HG03460 (cell line): ENCODE measurements at regions not wholly inside any gene's neighbourhood (a gene's known extent, or its start where the extent isn't known, plus 50 kb on each side); places are given as distances from the start of the nearest gene placed in this dataset.

ENCODE experiments used
- ATAC-seq: cut with Tn5 transposase; IDR thresholded peaks from one replicate; pipeline ENCODE4 v1.9.1; 2021; ENCODE audit not compliant: unreplicated experiment

DNA sequence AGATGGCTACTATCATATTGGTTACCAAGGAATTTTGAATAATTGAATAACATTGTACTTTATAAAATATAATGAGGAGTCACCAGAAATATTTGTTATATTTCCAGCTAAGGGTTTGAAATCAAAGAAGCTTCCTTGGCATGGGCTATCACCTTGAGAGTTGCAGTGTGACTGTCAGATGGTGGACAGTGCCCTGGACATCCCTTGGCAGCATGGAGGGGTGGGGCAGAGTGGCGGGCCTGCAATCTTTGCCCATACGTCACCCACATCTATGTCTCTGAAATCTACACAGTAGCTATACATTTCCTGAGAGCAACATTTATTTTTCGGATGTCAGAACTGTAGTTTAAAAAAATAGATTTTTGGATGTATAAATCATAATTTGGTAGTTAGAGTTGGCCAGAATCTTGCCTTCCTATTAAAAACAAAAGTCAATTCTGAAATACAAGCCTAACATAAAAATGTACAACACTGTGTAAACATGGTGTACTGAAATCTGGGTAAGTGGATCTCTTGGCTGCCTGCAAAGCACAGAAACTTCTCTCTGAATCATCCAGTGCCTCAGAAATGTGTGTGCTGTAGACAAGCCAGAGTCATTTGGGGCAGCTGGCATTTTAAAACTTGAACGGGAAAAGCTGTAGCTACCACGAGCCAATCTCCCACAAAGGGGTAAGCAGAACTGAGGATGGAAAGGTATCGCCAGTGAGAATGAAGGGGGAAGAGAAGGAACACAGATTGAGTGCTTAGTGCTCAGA lies 124.2 kb upstream of the ARHGAP28 start:
- ATAC-seq = no peak

DNA sequence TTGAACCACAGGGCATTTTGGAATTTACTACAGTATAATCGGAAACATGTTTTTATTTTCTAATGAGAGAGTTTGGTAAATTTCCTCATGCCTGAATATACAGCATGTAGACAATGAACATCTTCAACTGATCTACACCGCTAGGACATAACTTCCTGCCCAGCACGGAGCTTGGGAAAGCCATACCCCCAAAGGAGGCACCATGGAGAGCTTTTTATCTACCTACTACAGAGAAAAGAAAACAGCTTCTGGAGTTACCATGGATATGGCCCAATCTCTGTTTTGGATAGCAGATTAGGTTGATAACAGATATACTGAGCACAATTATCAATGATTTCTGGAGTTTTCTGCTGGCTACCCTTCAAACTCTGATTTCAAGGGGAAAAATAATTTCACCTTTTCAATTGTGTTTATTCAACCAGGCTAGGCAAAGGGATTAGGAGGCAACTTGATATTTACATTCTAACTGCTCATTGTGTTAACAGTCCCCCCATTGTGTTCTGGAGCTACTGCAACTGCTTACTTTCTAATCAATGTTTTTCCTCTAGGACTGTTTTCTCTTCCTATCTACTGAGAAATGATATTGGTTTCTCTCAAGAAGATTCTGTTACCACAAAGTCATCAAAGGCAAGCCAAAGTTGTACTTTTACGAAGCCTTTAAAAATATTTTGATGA lies 123.0 kb upstream of the ARHGAP28 start:
- no peak for ATAC-seq

DNA sequence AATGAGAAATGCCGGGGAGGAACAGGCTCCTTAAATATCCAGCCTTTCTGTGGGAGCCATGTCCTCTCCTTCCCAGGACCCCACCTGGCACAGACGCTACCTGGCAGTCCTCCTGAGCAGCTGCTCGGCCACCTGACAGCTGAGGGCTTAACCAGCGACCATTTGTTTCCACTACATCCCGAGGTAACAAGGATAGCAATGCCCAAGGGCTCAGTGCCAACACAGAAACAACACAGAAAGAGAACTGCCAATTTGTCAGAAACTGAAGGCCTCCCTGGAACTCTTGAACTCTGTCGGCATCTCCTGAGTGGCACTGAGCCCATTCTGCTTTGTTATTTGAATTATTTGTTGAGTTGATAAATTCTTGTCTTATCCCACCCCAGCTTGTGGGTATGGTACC lies 122.2 kb upstream of the ARHGAP28 start:
- ATAC-seq = no peak

DNA sequence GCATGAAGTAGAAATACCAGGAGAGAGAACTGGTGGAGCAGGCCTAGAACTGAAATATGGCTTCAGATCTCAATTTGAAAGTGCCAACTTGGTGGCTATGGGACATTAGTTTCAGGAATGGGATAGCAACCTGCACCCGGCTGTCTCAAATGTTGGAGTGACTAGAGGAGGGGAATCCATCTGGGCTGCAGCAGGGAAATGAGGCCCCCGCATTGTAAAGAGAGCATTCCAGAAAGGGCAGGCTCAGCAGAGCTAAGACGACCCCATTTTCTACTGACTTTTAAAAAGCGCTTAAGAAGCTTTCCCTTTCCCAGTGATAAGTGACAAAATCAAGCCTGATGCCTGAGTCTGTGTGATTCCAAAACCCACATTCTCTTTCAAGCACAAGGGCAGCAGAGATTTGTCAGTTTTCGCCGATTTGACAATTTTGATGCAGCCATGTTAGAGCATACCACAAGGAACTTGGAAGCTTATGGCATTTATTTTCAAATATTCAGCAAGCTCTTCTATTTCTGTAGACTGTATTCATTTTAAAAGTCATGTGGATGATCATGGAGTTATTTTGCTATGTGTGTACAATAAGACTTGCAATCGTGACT lies 119.8 kb upstream of the ARHGAP28 start:
- ATAC-seq = no peak

DNA sequence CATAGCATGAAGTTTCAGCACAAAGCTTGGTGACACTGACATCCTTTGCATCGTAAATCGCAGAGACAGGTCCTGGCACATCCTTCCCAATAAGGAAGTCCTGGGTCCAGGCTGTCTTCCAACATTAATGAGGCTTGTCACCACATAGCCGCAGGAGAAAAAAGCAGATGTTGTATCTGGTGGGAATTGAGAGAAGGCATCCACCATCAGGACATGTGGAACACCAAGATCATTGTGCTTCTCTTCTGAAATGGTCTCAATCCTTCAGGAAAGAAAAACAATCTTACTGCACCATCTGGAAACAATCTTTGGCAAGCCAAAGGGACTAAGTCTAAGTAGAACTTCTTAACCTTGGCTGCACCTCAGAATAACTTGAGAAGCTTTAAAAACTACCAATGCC lies 119.0 kb upstream of the ARHGAP28 start:
- ATAC-seq = no peak

DNA sequence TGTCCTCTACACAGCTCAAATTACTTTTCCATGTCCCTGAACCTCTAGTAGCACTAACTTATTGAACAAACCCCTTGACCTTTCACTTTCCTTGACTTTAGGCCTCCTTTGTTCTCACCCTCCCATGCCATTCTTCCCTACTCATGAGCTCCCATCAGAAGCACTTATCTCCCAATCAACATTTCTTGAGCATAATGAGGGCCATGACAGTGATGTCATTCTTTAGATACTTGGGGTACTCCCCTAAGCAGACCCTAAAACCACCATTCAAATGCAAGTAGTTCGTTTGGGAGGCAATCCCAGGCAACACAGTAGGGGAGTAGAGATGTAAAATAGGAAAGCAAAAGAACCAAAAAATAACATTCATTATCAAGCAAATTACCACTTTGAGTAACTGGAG lies 115.9 kb upstream of the ARHGAP28 start:
- no peak for ATAC-seq

DNA sequence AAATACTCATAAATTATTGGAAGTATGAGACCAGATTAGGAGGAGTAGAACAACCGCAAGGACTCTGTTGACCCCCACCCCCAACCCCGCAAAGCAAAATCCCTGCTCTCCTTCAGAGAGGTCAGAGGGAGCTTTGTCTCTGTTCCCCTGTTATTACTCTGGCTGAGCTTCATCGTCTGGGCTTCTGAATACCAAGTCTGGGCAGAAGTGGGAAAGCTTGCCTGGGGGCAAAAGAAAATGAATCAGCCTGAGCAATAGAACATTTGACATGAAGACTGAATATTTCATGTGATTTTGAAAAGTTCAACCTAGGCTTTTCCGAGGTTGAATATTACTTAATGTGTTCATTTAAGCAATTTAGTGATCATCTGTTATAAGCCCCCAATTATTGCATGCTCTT lies 114.6 kb upstream of the ARHGAP28 start:
- ATAC-seq = no peak

DNA sequence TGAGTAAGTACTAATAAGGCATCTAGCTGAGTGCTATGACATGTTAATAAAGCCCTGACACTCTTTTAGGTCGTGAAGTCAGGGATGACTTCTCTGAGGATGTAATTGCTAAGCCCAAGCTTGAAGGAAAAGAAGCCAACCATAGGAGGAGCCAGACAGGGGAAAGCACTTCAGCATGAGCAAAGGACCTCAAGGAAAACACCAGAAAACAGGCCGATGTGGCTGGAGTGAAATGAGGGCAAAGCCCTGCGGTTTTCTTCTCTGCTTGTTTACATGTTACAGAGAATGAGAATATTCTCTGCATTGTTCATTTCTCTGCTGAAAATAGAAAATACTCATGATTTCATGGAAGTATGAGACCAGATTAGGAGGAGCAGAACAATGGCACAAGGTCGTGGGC lies 112.5 kb upstream of the ARHGAP28 start:
- ATAC-seq = no peak

DNA sequence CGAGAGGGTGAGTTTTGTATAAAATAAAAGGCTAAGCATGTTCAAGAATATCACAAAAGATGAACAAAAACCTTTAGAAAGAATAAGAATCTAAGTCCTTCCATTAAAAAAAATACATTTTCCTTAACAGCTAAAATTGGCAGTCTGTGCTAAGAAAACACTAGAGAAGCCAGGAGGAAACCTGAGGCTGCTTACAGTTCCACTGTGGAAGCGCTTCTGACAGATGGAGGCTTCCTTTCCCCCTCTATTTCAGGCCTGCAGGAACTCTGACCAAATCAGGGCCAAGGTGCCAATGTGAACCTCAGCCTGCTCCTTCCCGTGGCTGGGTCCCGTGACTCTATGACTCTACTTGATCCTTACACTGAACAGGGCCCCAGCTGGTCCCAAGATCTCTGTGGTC lies 108.1 kb upstream of the ARHGAP28 start:
- no peak for ATAC-seq

DNA sequence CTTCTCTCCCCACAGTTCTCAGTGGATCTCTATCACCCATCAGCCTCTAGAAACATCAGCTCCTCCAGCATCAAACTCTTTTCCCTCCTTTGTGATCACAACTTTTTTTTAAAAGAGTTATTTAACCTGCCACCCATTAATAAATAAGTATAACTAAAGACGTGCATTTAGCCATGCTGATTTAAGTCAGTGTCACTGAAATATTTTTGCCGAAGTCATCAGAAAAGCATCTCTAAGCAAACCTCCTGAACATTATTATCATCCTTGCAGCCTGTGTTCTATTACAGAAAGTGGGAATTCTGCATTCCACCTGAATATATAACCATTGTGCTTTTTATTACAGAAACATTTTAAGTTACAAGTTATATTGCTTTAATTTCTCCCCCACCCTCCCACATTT lies 106.2 kb upstream of the ARHGAP28 start:
- no peak for ATAC-seq

DNA sequence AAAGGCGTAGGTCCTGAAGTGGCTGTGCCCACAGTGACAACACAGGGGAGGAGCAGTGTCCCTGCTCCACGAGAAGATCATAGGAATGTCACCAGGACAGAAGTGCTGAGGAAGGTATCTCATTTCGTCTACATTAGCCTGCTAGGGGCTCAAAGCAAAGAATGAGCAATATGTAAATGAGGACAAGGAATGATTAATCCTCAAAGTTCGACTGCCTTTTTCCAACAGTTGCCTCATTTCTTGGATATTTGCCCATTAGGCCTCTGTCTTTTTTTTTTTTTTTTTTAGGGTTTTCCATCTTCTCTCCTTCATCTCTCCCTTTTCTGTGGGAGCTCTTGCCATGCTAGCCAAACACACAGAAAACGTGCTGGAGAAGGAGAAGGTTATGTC lies 105.2 kb upstream of the ARHGAP28 start:
- no peak for ATAC-seq

DNA sequence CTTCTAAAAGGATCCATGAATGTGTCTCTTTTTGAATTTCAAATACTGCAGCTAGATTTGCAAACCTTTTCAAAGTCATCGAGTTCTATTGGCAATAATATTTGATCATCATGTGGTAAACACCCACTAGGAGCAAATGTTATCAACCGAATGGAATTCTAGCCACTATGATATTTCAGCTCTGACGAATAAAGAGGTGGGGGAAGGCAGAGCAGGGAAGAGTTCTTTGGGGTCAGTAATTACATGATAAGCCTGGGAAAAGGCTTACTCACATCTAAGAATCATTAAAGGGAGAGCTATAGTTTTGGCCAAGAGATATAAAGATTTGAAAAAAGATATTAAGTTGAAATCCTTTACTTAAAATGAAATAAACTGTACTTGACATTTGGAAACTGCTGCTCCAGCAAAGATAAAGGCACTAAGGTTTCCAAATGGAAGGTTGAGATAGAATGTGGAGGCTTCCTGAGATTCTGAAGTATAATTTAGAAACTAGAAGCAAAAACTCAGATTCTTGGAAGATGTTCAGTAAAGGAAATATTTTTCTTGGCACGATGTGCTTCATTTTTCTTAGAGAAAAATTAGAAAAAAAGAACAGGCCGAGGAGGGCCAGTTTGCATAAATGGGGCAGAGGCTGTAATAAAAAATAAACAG lies 104.7 kb upstream of the ARHGAP28 start:
- no peak for ATAC-seq

DNA sequence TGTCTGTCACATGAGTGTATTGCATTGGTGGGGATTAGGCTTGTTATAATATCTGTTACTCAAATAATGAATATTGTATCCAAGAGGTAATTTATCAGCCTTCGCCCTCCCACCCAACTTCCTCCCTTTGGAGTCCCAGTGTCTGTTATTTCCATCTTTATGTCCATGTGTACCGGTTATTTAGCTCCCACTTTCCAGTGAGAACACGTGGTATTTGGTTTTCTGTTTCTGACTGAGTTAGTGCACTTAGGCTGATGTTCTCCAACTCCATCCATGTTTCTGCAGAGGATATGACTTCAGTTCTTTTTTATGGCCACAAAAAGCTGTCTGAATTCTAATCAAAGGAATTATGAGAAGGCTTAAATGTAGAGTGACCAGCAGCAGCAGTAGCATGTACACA lies 104.0 kb upstream of the ARHGAP28 start:
- no peak for ATAC-seq

DNA sequence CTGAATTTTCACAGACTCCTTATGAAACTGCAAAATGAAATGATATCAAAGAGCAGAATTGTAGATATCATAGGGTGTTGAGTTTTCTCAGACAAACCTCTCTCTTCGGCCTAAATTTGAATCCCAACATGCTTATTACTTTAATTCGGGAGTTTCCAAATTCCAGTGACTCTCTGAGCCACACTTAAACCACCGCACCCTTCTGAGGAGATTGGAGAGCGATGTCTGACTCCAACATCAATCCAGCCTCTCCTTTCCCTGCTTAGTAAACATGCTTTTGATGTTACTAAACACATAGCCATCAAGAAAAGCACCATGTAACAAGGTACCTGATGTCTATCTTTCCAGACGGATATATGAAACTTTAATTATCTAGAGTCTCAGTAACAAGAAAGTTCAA lies 103.1 kb upstream of the ARHGAP28 start:
- no peak for ATAC-seq

DNA sequence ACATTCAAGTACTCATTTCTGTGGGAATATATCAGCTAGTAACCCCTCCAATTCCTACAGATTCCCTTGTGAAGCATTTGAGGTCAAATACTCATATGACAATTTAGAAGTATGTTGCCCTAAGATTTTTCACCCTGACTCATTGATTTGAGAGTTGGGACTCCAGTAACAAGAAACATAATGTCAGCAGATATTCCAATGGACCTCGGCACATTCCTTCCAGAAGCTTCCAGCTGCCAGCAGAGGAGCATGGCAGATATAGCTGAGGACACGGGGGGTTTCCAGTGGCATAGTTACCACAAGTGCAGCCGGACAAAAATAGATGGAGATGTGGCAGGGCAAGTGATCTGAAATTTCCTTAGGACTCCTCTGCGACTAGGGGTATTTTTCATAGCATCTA lies 101.9 kb upstream of the ARHGAP28 start:
- ATAC-seq = no peak

DNA sequence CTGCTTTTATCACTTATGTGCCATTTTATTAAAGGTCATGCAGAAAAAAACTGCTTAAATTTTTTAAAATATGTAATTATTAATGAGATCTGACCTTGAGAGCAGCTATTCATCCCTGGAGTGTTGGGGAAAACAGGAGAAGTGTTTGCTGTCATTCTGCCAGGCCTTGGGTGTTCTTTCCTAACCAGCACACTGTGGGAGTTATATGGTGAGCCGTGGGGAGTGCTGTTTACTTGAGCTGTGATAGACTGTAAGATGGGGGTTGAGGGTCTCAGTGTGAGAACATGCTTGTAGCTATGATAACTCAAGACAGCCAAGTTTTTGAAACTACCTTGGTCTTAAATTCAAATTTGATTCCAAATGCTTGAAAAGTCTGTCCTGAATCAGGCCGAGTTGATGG lies 101.3 kb upstream of the ARHGAP28 start:
- no peak for ATAC-seq

DNA sequence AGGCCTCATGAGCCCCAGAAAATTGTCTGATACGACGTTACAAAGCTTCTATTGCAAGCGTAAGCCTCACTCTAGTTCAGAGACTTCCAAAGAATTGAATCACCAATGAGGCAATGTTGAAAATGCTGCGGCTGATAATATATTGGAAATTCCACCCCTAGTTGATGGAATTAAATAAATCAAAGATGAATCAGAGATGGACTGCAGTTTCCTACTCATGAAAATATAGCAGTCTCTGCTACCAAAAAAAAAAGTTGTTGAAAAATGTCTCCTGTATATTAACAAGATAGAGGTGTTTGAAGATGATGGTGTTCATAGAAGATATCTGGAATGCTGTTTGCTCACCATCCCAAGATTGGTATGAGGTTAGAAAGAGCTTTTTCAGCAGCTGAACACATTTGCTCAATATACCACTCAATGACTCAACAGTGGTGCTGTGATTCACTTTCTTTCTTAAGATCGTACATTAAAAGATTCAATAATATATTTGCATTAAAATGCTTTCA lies 99.8 kb upstream of the ARHGAP28 start:
- no peak for ATAC-seq

DNA sequence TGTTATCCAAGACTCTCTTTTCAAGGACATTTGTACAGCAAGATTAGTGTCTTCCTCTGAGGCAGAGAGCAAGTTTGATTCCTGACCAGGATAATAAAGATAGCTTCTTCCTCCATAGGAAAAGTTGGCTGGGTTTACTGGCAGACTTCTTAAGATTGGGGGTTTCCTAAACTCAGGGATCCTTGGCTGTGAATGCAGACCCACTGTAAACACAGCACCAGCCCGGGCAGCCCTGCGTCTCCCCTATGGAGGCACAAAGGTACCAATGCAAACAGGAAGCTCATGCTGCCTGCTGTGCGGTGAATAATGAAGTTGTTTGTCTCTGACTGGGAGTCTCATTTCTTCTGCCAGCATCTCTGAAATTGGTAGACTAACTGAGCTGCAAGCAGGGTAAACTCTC lies 96.2 kb upstream of the ARHGAP28 start:
- ATAC-seq = no peak

DNA sequence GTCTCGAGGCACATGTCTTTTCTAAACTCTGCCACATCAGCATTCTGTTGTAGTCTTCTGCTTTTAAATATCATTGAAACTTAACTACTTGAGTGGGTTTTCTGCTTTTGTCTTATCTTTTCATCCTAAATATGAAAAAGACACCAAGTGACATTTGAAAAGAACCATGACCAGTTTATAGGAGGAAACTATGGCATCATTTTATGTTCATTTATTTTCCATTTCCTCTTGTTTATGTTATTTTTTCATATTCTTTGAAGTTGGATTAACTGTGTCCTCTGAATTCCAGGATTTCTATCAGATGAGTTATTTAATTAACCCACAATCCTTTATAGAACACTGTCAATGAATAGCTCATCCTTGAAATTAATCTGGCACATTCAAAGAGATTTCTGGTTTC lies 93.4 kb upstream of the ARHGAP28 start:
- no peak for ATAC-seq

DNA sequence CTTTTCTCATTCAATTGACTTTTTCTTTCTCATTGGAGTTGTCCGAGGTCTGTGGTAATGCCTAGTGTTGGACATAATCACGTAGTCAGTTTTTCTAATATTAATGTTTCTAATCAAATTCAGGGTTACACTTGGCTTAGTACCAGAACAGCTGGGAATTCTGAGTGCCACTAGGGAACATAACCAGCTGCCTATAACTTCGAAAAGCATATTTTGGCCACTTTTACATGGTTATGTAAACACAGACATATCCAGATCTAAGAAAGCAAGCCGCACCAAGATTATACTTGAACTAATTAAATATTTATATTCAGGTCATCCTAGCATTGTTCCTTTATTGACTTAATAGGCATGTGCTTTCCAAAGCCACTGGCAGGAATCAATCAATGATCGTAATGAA lies 91.1 kb upstream of the ARHGAP28 start:
- no peak for ATAC-seq

DNA sequence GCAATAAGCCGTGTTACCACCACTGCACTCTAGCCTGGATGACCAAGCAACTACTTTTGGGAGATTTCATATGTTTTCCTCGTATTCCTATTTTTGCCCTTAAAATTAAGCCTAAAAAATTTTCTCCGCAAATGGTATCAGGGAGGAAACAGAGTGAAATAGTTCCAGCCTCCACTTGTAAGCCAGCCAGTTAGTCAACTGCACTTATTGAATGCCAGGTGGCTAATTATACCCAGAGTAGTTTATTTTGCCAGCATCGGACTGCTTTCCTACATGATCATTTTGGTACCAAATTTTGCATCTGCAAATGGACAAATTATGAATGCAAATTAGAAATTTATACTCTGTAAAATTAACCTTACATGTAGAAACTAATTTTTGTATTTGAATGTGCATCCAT lies 90.2 kb upstream of the ARHGAP28 start:
- no peak for ATAC-seq
